Activated naive CD4-positive, alpha-beta T cell treated with anti-CD3 and anti-CD28 coated beads for 36 hours (primary cell): ENCODE measurements at regions not wholly inside any gene's neighbourhood (a gene's known extent, or its start where the extent isn't known, plus 50 kb on each side); places are given as distances from the start of the nearest gene placed in this dataset.
"Not testable (repeated sequence)": the region's sequence is repeated elsewhere in the genome, so short reads cannot be mapped to it uniquely, and the experiment has no call there.

Experiments used
- CTCF ChIA-PET: fragments of 350-600 bp; sonication (Branson Sonifier 250); formaldehyde crosslinking; loops from one replicate; lab custom pipeline; 2021; ENCODE audit warnings: antibody characterized with exemption; lab: Charles Lee
- DNase-seq: peaks from one replicate; pipeline ENCODE4 v3.0.0-alpha.2; 2020
- H3K27ac Mint-ChIP-seq: one replicate; pipeline ENCODE4 v1.8.0; 2021; ENCODE audit warnings: mild to moderate bottlenecking, mixed read lengths
- H3K27me3 Mint-ChIP-seq: one replicate; pipeline ENCODE4 v1.8.0; 2021; ENCODE audit warnings: low read depth, mixed read lengths
- H3K36me3 Mint-ChIP-seq: one replicate; pipeline ENCODE4 v1.8.0; 2021; ENCODE audit warnings: low read depth, mixed read lengths
- H3K4me1 Mint-ChIP-seq: one replicate; pipeline ENCODE4 v1.8.0; 2021; ENCODE audit warnings: low read depth, mixed read lengths
- H3K4me3 Mint-ChIP-seq: one replicate; pipeline ENCODE4 v1.8.0; 2021; ENCODE audit warnings: mild to moderate bottlenecking, moderate library complexity, mixed read lengths
- H3K9me3 Mint-ChIP-seq: one replicate; pipeline ENCODE4 v1.8.0; 2021; ENCODE audit warnings: mixed read lengths
- intact Hi-C: fragments of 100-400 bp; cut with micrococcal nuclease; formaldehyde crosslinking; loops from one replicate; pipeline ENCODE4 v1.15.1; 2023

- Mint-ChIP-seq H3K36me3 (no peaks in the 10 kb centered on the region), H3K27me3 (no peaks in the 10 kb centered on the region), H3K4me1 (no peaks in the 10 kb centered on the region), H3K9me3 (peaks cover 4% of the 10 kb centered on the region), H3K4me3 (no peak overlapping the region), H3K27ac (no peak overlapping the region)
- intact Hi-C loops, result no loop called here
- CTCF ChIA-PET, result no interaction called here
- DNase-seq, result no peak
These were observed 582.9 kb upstream of the ANKRD30A start for GRCh38 chr10:36542493-36542892.

GRCh38 chr10:36540611-36541010, 584.8 kb upstream of the ANKRD30A start:
- H3K36me3 Mint-ChIP-seq, result no peaks in the 10 kb centered on the region
- no peak overlapping the region for H3K4me3 Mint-ChIP-seq
- H3K9me3 Mint-ChIP-seq, result peaks cover 4% of the 10 kb centered on the region
- H3K27ac Mint-ChIP-seq, result no peak overlapping the region
- no peaks in the 10 kb centered on the region for H3K4me1 Mint-ChIP-seq
- no peaks in the 10 kb centered on the region for H3K27me3 Mint-ChIP-seq
- intact Hi-C loops, result no loop called here
- no peak for DNase-seq
- CTCF ChIA-PET, result no interaction called here

GRCh38 chr10:36538953-36539586, 586.3 kb upstream of the ANKRD30A start:
- DNase-seq, result no peak
- no peaks in the 10 kb centered on the region for H3K4me1 Mint-ChIP-seq
- H3K4me3 Mint-ChIP-seq, result no peak overlapping the region
- H3K27ac Mint-ChIP-seq, result no peak overlapping the region
- no peaks in the 10 kb centered on the region for H3K36me3 Mint-ChIP-seq
- CTCF ChIA-PET, result no interaction called here
- no peaks in the 10 kb centered on the region for H3K27me3 Mint-ChIP-seq
- intact Hi-C loops, result no loop called here
- peaks cover 4% of the 10 kb centered on the region for H3K9me3 Mint-ChIP-seq

GRCh38 chr10:36534471-36535002, 590.9 kb upstream of the ANKRD30A start:
- Mint-ChIP-seq H3K27ac (no peak overlapping the region), H3K36me3 (no peaks in the 10 kb centered on the region), H3K27me3 (no peaks in the 10 kb centered on the region), H3K4me1 (no peaks in the 10 kb centered on the region), H3K4me3 (no peak overlapping the region), H3K9me3 (peaks cover 4% of the 10 kb centered on the region)
- DNase-seq, result no peak
- intact Hi-C loops, result no loop called here
- CTCF ChIA-PET, result no interaction called here

GRCh38 chr10:36533861-36534260, 591.5 kb upstream of the ANKRD30A start:
- CTCF ChIA-PET, result no interaction called here
- Mint-ChIP-seq H3K27me3 (no peaks in the 10 kb centered on the region), H3K27ac (no peak overlapping the region), H3K4me1 (no peaks in the 10 kb centered on the region), H3K9me3 (peaks cover 4% of the 10 kb centered on the region), H3K4me3 (no peak overlapping the region), H3K36me3 (no peaks in the 10 kb centered on the region)
- no peak for DNase-seq
- intact Hi-C loops, result no loop called here

- CTCF ChIA-PET, result no interaction called here
- intact Hi-C loops, result no loop called here
These were observed 592.1 kb upstream of the ANKRD30A start for GRCh38 chr10:36533316-36533715.

GRCh38 chr10:36531621-36532020, 593.8 kb upstream of the ANKRD30A start:
- Mint-ChIP-seq H3K27me3 (no peaks in the 10 kb centered on the region), H3K27ac (no peak overlapping the region), H3K4me3 (no peak overlapping the region), H3K4me1 (no peaks in the 10 kb centered on the region), H3K36me3 (no peaks in the 10 kb centered on the region), H3K9me3 (peaks cover 9% of the 10 kb centered on the region)
- no peak for DNase-seq
- CTCF ChIA-PET, result no interaction called here
- intact Hi-C loops, result no loop called here

More at GRCh38 chr10:36533316-36533715, 592.1 kb upstream of the ANKRD30A start:
- Mint-ChIP-seq H3K27me3 (no peaks in the 10 kb centered on the region), H3K4me1 (no peaks in the 10 kb centered on the region), H3K4me3 (no peak overlapping the region), H3K27ac (no peak overlapping the region), H3K9me3 (peaks cover 5% of the 10 kb centered on the region), H3K36me3 (no peaks in the 10 kb centered on the region)
- no peak for DNase-seq

GRCh38 chr10:36526033-36526432, 599.4 kb upstream of the ANKRD30A start:
- no peaks in the 10 kb centered on the region for H3K36me3 Mint-ChIP-seq
- peaks cover 13% of the 10 kb centered on the region for H3K9me3 Mint-ChIP-seq
- no peak for DNase-seq
- H3K4me3 Mint-ChIP-seq, result no peak overlapping the region
- no peak overlapping the region for H3K27ac Mint-ChIP-seq
- CTCF ChIA-PET, result no interaction called here
- no peaks in the 10 kb centered on the region for H3K27me3 Mint-ChIP-seq
- H3K4me1 Mint-ChIP-seq, result no peaks in the 10 kb centered on the region
- intact Hi-C loops, result no loop called here

- H3K4me1 Mint-ChIP-seq, H3K36me3 Mint-ChIP-seq, DNase-seq, H3K27ac Mint-ChIP-seq, H3K4me3 Mint-ChIP-seq, CTCF ChIA-PET, intact Hi-C loops, H3K27me3 Mint-ChIP-seq: not testable (repeated sequence)
- H3K9me3 Mint-ChIP-seq, result peaks cover 14% of the 10 kb centered on the region
These were observed 601.3 kb upstream of the ANKRD30A start for GRCh38 chr10:36524126-36524525.

- H3K4me3 Mint-ChIP-seq, result no peak overlapping the region
- CTCF ChIA-PET, result no interaction called here
- no peak overlapping the region for H3K27ac Mint-ChIP-seq
- H3K9me3 Mint-ChIP-seq, result peaks cover 13% of the 10 kb centered on the region
- intact Hi-C loops, result no loop called here
- H3K27me3 Mint-ChIP-seq, result no peaks in the 10 kb centered on the region
- no peaks in the 10 kb centered on the region for H3K4me1 Mint-ChIP-seq
- no peak for DNase-seq
- H3K36me3 Mint-ChIP-seq, result no peaks in the 10 kb centered on the region
These were observed 605.5 kb upstream of the ANKRD30A start for GRCh38 chr10:36519909-36520308.

- no peaks in the 10 kb centered on the region for H3K36me3 Mint-ChIP-seq
- CTCF ChIA-PET, result no interaction called here
- no peak overlapping the region for H3K4me3 Mint-ChIP-seq
- H3K27ac Mint-ChIP-seq, result no peak overlapping the region
- H3K9me3 Mint-ChIP-seq, result peaks cover 8% of the 10 kb centered on the region
- H3K4me1 Mint-ChIP-seq, result no peaks in the 10 kb centered on the region
- intact Hi-C loops, result no loop called here
- no peaks in the 10 kb centered on the region for H3K27me3 Mint-ChIP-seq
- DNase-seq, result no peak
These were observed 609.1 kb upstream of the ANKRD30A start for GRCh38 chr10:36516281-36516680.

- Mint-ChIP-seq H3K36me3 (no peaks in the 10 kb centered on the region), H3K27me3 (no peaks in the 10 kb centered on the region), H3K4me1 (no peaks in the 10 kb centered on the region), H3K4me3 (no peak overlapping the region), H3K27ac (no peak overlapping the region), H3K9me3 (peaks cover 10% of the 10 kb centered on the region)
- CTCF ChIA-PET, result no interaction called here
- DNase-seq, result no peak
- intact Hi-C loops, result no loop called here
These were observed 610.1 kb upstream of the ANKRD30A start for GRCh38 chr10:36515319-36515718.

- H3K4me3 Mint-ChIP-seq, result no peak overlapping the region
- no peaks in the 10 kb centered on the region for H3K4me1 Mint-ChIP-seq
- no peaks in the 10 kb centered on the region for H3K27me3 Mint-ChIP-seq
- H3K9me3 Mint-ChIP-seq, result peaks cover 7% of the 10 kb centered on the region
- intact Hi-C loops, result no loop called here
- no peaks in the 10 kb centered on the region for H3K36me3 Mint-ChIP-seq
- DNase-seq, result no peak
- CTCF ChIA-PET, result no interaction called here
- no peak overlapping the region for H3K27ac Mint-ChIP-seq
These were observed 617.7 kb upstream of the ANKRD30A start for GRCh38 chr10:36507715-36508114.
